ENCODE measurements at regions not wholly inside any gene's neighbourhood (a gene's known extent, or its start where the extent isn't known, plus 50 kb on each side); places are given as distances from the start of the nearest gene placed in this dataset.

DNA sequence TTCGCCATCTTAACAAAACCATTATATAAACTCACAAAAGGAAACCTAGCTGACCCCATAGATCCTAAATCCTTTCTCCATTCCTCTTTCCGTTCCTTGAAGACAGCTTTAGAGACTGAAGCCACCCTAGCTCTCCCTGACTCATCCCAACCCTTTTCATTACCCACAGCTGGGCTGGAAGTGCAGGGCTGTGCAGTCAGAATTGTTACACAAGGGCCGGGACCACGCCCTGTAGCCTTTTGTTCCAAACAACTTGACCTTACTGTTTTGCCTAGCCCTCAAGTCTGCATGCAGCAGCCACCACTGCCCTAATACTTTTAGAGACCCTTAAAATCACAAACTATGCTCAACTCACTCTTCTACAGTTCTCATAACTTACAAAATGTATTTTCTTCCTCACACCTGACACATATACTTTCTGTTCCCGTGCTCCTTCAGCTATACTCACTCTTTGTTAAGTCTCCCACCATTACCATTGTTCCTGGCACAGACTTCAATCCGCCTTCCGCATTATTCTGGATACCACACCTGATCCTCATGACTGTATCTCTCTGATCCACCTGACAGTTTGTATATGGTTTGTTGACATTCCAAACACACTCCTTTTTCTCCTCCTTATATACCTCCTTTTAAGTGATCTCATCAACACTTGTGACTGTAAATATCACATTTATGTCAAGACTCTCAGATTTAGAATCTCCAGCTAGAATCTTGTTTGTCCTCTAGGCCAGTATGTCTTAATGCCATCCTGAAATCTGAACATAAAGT, 208.7 kb downstream of the KITLG start:
- no peaks in the 10 kb centered on the region for H4K20me1 ChIP-seq (ENCODE audit: low read depth)
- no peaks in the 10 kb centered on the region for H3F3A ChIP-seq (ENCODE audit: low read depth)
- H3K4me2 ChIP-seq = no peak overlapping the region
- H3K9ac ChIP-seq = no peak overlapping the region
- H3K4me1 ChIP-seq = no peaks in the 10 kb centered on the region
- H3K9me3 Mint-ChIP-seq = no peaks in the 10 kb centered on the region
- no peaks in the 10 kb centered on the region for H3K36me3 Mint-ChIP-seq
- H3K4me3 Mint-ChIP-seq = no peak overlapping the region
- no peak overlapping the region for H2AFZ ChIP-seq (replicated peaks)
- TF ChIP-seq EZH2phosphoT487 (IDR thresholded peaks at IDR 0.05) (no peak), EZH2 (IDR thresholded peaks at IDR 0.05) (no peak)
- TF ChIP-seq, protein P1, sequence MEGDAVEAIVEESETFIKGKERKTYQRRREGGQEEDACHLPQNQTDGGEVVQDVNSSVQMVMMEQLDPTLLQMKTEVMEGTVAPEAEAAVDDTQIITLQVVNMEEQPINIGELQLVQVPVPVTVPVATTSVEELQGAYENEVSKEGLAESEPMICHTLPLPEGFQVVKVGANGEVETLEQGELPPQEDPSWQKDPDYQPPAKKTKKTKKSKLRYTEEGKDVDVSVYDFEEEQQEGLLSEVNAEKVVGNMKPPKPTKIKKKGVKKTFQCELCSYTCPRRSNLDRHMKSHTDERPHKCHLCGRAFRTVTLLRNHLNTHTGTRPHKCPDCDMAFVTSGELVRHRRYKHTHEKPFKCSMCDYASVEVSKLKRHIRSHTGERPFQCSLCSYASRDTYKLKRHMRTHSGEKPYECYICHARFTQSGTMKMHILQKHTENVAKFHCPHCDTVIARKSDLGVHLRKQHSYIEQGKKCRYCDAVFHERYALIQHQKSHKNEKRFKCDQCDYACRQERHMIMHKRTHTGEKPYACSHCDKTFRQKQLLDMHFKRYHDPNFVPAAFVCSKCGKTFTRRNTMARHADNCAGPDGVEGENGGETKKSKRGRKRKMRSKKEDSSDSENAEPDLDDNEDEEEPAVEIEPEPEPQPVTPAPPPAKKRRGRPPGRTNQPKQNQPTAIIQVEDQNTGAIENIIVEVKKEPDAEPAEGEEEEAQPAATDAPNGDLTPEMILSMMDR (IDR thresholded peaks at IDR 0.05) = no peak
- no peaks in the 10 kb centered on the region for H3K27me3 ChIP-seq
- H3K36me3 ChIP-seq = no peaks in the 10 kb centered on the region
- H3K27me3 Mint-ChIP-seq (ENCODE audit: insufficient read depth, low read depth) = no peaks in the 10 kb centered on the region
- no peaks in the 10 kb centered on the region for H3K9me3 ChIP-seq (ENCODE audit: low read depth)
- no peaks in the 10 kb centered on the region for H3K4me1 Mint-ChIP-seq
- no peak overlapping the region for H3K27ac Mint-ChIP-seq
- no peaks in the 10 kb centered on the region for H3K79me2 ChIP-seq (ENCODE audit: low read depth)
- DNase-seq (ENCODE audit: low spot score) = no peak
- H3K27ac ChIP-seq = no peak overlapping the region
- H3K4me3 ChIP-seq = no peak overlapping the region

DNA sequence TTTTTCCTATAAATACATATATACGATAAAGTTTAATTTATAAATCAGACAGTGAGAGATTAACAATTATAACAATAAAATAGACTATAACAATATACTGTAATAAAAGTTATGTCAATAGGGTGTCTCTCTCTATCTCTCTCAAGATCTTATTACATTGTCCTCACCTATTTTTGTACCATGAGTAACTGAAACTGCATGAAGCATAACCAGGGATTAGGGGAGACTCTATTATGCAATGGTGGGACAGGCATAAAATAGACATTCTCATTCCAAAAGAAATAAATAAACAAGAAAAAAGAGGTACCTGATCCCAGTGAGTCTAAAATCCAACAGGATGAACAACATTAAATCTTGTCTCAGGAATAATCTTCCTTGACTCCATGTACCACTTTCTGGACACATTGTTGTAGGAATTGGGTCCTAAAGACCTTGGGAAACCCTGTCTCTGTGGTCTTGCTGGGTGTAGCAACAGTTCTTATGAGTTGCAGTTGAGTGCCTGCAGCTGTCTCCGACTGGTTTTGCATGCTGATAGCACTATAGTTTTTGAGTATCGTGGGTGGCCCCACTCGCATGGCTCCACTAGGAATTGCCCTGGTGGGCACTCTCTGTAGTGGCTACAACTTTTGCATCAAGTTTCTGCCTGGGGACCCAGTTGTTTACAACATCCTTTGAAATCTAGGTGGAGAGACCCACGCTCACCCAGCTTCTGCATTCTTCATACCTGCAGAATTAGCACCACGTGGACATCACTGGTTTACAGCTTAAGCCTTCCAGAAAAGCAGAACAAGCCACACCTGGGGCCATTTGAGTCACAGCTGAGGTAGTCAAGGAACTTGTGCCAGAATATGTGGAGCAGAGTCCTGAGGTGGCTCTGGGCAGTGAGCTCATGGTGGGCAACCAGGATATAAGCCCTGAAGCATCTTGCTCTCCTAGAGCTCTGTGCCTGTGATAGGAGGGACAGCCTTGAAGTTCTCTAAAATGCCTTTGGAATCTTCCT, 204.7 kb downstream of the KITLG start:
- H3K4me1 Mint-ChIP-seq = no peaks in the 10 kb centered on the region
- no peaks in the 10 kb centered on the region for H3K36me3 Mint-ChIP-seq
- no peaks in the 10 kb centered on the region for H3K27me3 Mint-ChIP-seq (ENCODE audit: insufficient read depth, low read depth)
- no peaks in the 10 kb centered on the region for H3K4me1 ChIP-seq
- DNase-seq (ENCODE audit: low spot score) = no peak
- no peaks in the 10 kb centered on the region for H3K9me3 ChIP-seq (ENCODE audit: low read depth)
- no peaks in the 10 kb centered on the region for H3K9me3 Mint-ChIP-seq
- H3K4me3 ChIP-seq = no peak overlapping the region
- H3K27ac Mint-ChIP-seq = no peak overlapping the region
- no peak overlapping the region for H3K4me3 Mint-ChIP-seq
- H3K79me2 ChIP-seq (ENCODE audit: low read depth) = no peaks in the 10 kb centered on the region
- H3K36me3 ChIP-seq = no peaks in the 10 kb centered on the region
- H2AFZ ChIP-seq (replicated peaks) = no peak overlapping the region
- no peaks in the 10 kb centered on the region for H3F3A ChIP-seq (ENCODE audit: low read depth)
- TF ChIP-seq, protein P1 (IDR thresholded peaks at IDR 0.05) = no peak
- no peak for TF ChIP-seq EZH2 (IDR thresholded peaks at IDR 0.05)
- H3K27ac ChIP-seq = no peak overlapping the region
- H3K4me2 ChIP-seq = no peak overlapping the region
- no peaks in the 10 kb centered on the region for H3K27me3 ChIP-seq
- no peaks in the 10 kb centered on the region for H4K20me1 ChIP-seq (ENCODE audit: low read depth)
- no peak overlapping the region for H3K9ac ChIP-seq

DNA sequence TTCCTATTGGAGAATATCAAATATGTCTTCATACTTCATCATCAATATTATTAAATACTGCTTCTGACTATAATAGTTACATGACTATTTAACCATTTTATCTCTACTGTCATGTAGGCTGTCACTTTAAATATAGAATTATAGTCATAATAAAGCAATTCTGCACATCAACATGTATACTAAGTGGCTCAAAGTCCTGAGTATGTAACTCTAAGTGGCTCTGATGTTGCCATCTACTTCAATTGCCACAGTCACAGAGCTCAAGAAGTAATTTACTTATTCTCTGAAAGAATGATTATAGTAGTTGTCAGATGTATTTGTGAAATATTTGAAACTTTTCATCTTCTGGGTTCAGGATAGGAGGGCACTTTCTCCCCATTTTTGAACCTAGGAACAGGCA, 202.3 kb downstream of the KITLG start:
- Mint-ChIP-seq H3K36me3 (no peaks in the 10 kb centered on the region), H3K4me1 (no peaks in the 10 kb centered on the region), H3K4me3 (no peak overlapping the region), H3K9me3 (no peaks in the 10 kb centered on the region), H3K27me3 (ENCODE audit: insufficient read depth, low read depth) (no peaks in the 10 kb centered on the region), H3K27ac (no peak overlapping the region)
- Histone ChIP-seq H3F3A (ENCODE audit: low read depth) (no peaks in the 10 kb centered on the region), H3K36me3 (no peaks in the 10 kb centered on the region), H3K4me1 (no peaks in the 10 kb centered on the region), H3K9me3 (ENCODE audit: low read depth) (no peaks in the 10 kb centered on the region), H3K27me3 (no peaks in the 10 kb centered on the region), H4K20me1 (ENCODE audit: low read depth) (no peaks in the 10 kb centered on the region), H3K27ac (no peak overlapping the region), H3K9ac (no peak overlapping the region), H3K4me2 (no peak overlapping the region), H3K79me2 (ENCODE audit: low read depth) (no peaks in the 10 kb centered on the region), H2AFZ (replicated peaks) (no peak overlapping the region), H3K4me3 (no peak overlapping the region)
- TF ChIP-seq EZH2phosphoT487 (IDR thresholded peaks at IDR 0.05) = no peak
- no peak for TF ChIP-seq EZH2 (IDR thresholded peaks at IDR 0.05)
- TF ChIP-seq, protein P1 (IDR thresholded peaks at IDR 0.05) = no peak
- no peak for DNase-seq (ENCODE audit: low spot score)
